Renal cortical epithelial cell (primary cell): ENCODE measurements at regions not wholly inside any gene's neighbourhood (a gene's known extent, or its start where the extent isn't known, plus 50 kb on each side); places are given as distances from the start of the nearest gene placed in this dataset.
"Not testable (repeated sequence)": the region's sequence is repeated elsewhere in the genome, so short reads cannot be mapped to it uniquely, and the experiment has no call there.

Experiments used
- DNase-seq: peaks from one replicate; pipeline ENCODE4 v3.0.0-alpha.2; 2011; ENCODE audit warnings: low read depth

- DNase-seq, result not testable (repeated sequence)
Measured at GRCh38 chr5:93682471-93683404, 58.7 kb downstream of the POU5F2 start.

- no peak for DNase-seq
Measured at GRCh38 chr5:93681432-93681831, 60.0 kb downstream of the POU5F2 start.

GRCh38 chr5:93677359-93677891 is 64.0 kb downstream of the POU5F2 start:
- DNase-seq, result peak; percentile 91

- no peak for DNase-seq
Measured at GRCh38 chr5:93676704-93677103, 64.7 kb downstream of the POU5F2 start.

- peak; percentile 81 for DNase-seq
Measured at GRCh38 chr5:93675460-93676450, 65.6 kb downstream of the POU5F2 start.

- DNase-seq, result no peak
Measured at GRCh38 chr5:93674866-93675459, 66.4 kb downstream of the POU5F2 start.

GRCh38 chr5:93674138-93674537 is 67.3 kb downstream of the POU5F2 start:
- no peak for DNase-seq

GRCh38 chr5:93673316-93673954 is 68.0 kb downstream of the POU5F2 start:
- DNase-seq, result no peak

- DNase-seq, result no peak
Measured at GRCh38 chr5:93665648-93666047, 75.8 kb downstream of the POU5F2 start.

- DNase-seq, result no peak
Measured at GRCh38 chr5:93660677-93661076, 77.7 kb downstream of the NR2F1 start.

- DNase-seq, result no peak
Measured at GRCh38 chr5:93658044-93658443, 75.0 kb downstream of the NR2F1 start.

- no peak for DNase-seq
Measured at GRCh38 chr5:93654676-93655075, 71.7 kb downstream of the NR2F1 start.

- peak; percentile 9 for DNase-seq
Measured at GRCh38 chr5:93653716-93654115, 70.7 kb downstream of the NR2F1 start.

- DNase-seq, result no peak
Measured at GRCh38 chr5:93649234-93649900, 66.3 kb downstream of the NR2F1 start.

GRCh38 chr5:93644760-93645159 is 61.7 kb downstream of the NR2F1 start:
- DNase-seq, result no peak
